Neural crest cell (in vitro differentiated cells): ENCODE measurements at regions not wholly inside any gene's neighbourhood (a gene's known extent, or its start where the extent isn't known, plus 50 kb on each side); places are given as distances from the start of the nearest gene placed in this dataset.
"Not testable (repeated sequence)": the region's sequence is repeated elsewhere in the genome, so short reads cannot be mapped to it uniquely, and the experiment has no call there.

Source experiments
- DNase-seq: peaks from one replicate; pipeline ENCODE4 v3.0.0; 2021; ENCODE audit warnings: low read depth, mixed read lengths, low spot score
- H3K27ac Mint-ChIP-seq: one replicate; pipeline ENCODE4 v1.8.0; 2021; ENCODE audit warnings: mild to moderate bottlenecking, mixed read lengths; ENCODE audit not compliant: unreplicated experiment
- H3K27me3 Mint-ChIP-seq: 2 replicates; pipeline ENCODE4 v1.8.0; 2021; ENCODE audit warnings: low read depth, mild to moderate bottlenecking, mixed read lengths
- H3K36me3 Mint-ChIP-seq: 2 replicates; pipeline ENCODE4 v1.8.0; 2021; ENCODE audit warnings: low read depth, mild to moderate bottlenecking, mixed read lengths
- H3K4me1 Mint-ChIP-seq: 2 replicates; pipeline ENCODE4 v1.8.0; 2021; ENCODE audit warnings: mixed read lengths
- H3K4me3 Mint-ChIP-seq: one replicate; pipeline ENCODE4 v1.8.0; 2021; ENCODE audit warnings: mild to moderate bottlenecking, mixed read lengths
- H3K9me3 Mint-ChIP-seq: 2 replicates; pipeline ENCODE4 v1.8.0; 2021; ENCODE audit warnings: mixed read lengths
- TF ChIP-seq, protein P1 (sequence below): fragments of 200-600 bp; sonication (generic); conservative IDR thresholded peaks from 2 replicates; pipeline ENCODE4 v1.5.0; 2021; ENCODE audit warnings: antibody characterized with exemption, mild to moderate bottlenecking

DNA sequence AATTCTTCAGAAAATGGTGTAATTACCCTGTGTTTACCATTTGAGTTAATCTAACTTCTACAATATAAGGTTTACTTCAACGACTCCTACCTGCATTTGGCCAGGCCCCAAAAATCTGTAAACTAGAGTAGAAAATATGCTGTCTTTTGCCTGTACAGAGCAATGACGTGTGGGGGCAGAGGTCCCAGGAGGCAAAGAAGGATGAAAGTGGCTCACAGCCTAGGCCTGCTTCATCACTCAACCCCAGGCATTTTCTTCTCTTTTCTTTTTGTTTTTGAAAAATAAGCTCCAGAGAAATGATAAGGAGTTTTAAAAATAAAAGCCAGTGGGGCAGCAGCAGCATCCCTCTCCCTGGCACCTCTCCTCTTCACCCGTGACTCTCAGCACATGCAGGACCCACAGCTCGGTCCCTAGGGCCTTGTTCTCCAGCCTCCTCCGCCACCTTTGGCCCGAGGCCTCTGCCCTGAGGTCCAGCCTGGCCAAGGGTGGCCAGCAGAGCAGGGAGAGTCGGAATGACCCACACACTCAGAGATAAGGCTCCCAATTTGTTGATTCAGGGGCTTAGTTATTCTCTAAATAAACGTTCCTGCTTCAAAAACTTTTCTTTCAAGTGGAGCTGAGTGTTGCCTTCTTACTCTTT, 76.6 kb upstream of the ADRA1D start:
- H3K27ac Mint-ChIP-seq = no peak overlapping the region
- H3K4me1 Mint-ChIP-seq = no peaks in the 10 kb centered on the region
- TF ChIP-seq, protein P1, sequence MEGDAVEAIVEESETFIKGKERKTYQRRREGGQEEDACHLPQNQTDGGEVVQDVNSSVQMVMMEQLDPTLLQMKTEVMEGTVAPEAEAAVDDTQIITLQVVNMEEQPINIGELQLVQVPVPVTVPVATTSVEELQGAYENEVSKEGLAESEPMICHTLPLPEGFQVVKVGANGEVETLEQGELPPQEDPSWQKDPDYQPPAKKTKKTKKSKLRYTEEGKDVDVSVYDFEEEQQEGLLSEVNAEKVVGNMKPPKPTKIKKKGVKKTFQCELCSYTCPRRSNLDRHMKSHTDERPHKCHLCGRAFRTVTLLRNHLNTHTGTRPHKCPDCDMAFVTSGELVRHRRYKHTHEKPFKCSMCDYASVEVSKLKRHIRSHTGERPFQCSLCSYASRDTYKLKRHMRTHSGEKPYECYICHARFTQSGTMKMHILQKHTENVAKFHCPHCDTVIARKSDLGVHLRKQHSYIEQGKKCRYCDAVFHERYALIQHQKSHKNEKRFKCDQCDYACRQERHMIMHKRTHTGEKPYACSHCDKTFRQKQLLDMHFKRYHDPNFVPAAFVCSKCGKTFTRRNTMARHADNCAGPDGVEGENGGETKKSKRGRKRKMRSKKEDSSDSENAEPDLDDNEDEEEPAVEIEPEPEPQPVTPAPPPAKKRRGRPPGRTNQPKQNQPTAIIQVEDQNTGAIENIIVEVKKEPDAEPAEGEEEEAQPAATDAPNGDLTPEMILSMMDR = no peak
- no peaks in the 10 kb centered on the region for H3K27me3 Mint-ChIP-seq
- no peak overlapping the region for H3K4me3 Mint-ChIP-seq
- DNase-seq = no peak
- H3K36me3 Mint-ChIP-seq = no peaks in the 10 kb centered on the region
- H3K9me3 Mint-ChIP-seq = peaks cover 2% of the 10 kb centered on the region

DNA sequence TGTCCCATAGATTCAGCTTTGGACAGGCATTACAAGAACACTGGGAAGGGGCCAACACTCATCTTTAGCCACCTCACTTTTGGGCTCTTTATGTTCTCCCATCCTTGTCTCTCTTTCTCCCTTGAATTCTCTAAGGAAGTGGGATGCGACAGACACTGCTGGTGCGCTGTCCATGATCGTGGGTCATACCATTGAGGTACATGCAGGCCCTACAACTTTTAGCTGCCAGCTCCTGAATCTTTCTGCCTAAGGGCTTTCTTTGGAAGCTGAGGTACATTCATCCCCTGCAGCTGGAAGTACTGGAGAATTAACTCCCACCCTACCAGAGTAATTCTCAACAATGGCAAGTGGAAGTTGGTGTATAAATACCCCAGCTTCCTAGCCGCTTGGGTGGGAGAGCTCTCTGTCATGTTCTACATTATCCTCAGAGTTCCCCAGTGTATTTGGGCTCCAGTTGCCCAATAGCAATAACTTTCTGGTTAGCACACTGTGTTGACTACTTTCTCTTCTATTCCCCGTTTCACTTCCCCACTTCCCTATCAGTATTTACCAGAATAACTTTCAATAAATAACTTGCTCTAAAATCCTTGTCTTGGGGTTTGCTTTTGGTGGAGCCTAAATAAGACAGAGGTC, 75.6 kb upstream of the ADRA1D start:
- Mint-ChIP-seq H3K36me3 (no peaks in the 10 kb centered on the region), H3K9me3 (peaks cover 4% of the 10 kb centered on the region), H3K4me1 (no peaks in the 10 kb centered on the region), H3K4me3 (no peak overlapping the region), H3K27ac (no peak overlapping the region), H3K27me3 (no peaks in the 10 kb centered on the region)
- TF ChIP-seq, protein P1 = no peak
- no peak for DNase-seq

DNA sequence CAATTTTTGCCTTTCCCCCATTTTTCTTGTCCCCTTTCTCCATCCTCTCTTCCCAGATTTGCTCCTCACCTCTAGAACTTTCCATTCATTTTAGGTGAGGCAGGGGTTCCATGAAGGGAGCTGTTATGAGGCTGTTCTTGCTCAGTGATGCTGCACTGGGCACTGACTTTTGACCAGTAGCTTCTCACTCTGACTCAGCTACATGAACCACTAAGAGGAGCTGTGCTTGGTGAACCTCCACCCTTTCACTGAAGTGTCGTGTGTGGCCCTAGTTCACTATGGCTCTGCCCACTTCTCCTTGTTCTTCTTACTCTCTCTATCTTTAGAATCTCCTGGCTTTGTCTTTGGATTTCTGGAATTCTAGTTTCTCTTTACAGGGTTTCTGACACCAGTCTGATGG, 73.4 kb upstream of the ADRA1D start:
- H3K27me3 Mint-ChIP-seq = no peaks in the 10 kb centered on the region
- no peaks in the 10 kb centered on the region for H3K4me1 Mint-ChIP-seq
- no peak for DNase-seq
- H3K9me3 Mint-ChIP-seq = peaks cover 8% of the 10 kb centered on the region
- TF ChIP-seq, protein P1 = no peak
- H3K36me3 Mint-ChIP-seq = no peaks in the 10 kb centered on the region
- no peak overlapping the region for H3K4me3 Mint-ChIP-seq
- H3K27ac Mint-ChIP-seq = no peak overlapping the region

DNA sequence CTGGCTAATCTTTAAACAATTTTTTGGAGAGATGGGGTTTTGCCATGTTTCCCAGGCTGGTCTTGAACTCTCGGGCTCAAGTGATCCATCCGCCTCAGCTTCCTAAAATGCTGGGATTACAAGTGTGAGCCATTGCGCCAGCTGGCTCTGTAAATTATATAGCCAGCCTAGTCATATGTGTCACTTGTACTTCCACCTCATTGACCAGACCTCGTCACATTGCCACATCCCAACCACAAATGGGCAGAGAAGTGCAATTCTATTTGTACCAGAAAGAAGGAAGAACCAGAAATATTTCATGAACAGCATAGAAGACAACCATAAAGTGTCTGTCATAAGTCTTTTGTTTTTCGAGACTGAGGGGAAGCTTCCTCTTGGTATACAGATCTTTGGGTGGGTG, 71.2 kb upstream of the ADRA1D start:
- Mint-ChIP-seq H3K4me1 (no peaks in the 10 kb centered on the region), H3K36me3 (no peaks in the 10 kb centered on the region), H3K27me3 (peaks cover 2% of the 10 kb centered on the region)

GRCh38 chr20:4318891-4319290, 69.8 kb upstream of the ADRA1D start:
- Mint-ChIP-seq H3K9me3 (peaks cover 6% of the 10 kb centered on the region), H3K27me3 (peaks cover 2% of the 10 kb centered on the region), H3K36me3 (no peaks in the 10 kb centered on the region), H3K27ac (no peak overlapping the region), H3K4me1 (no peaks in the 10 kb centered on the region), H3K4me3 (no peak overlapping the region)
- TF ChIP-seq, protein P1 = no peak
- DNase-seq = no peak

More for the DNA sequence above, 71.2 kb upstream of the ADRA1D start:
- TF ChIP-seq, protein P1 = no peak
- DNase-seq = no peak
- Mint-ChIP-seq H3K27ac (no peak overlapping the region), H3K9me3 (peaks cover 6% of the 10 kb centered on the region), H3K4me3 (no peak overlapping the region)

GRCh38 chr20:4310616-4311015, 61.5 kb upstream of the ADRA1D start:
- H3K27me3 Mint-ChIP-seq, DNase-seq, H3K4me1 Mint-ChIP-seq, H3K36me3 Mint-ChIP-seq, H3K9me3 Mint-ChIP-seq, H3K4me3 Mint-ChIP-seq, H3K27ac Mint-ChIP-seq: not testable (repeated sequence)
